ENCODE measurements at regions not wholly inside any gene's neighbourhood (a gene's known extent, or its start where the extent isn't known, plus 50 kb on each side); places are given as distances from the start of the nearest gene placed in this dataset.

GRCh38 chr17:59469786-59470485 is 95.5 kb upstream of the DHX40 start:
- Histone ChIP-seq H4K20me1 (ENCODE audit: insufficient read depth, low read length) (no peaks in the 10 kb centered on the region), H3K79me2 (ENCODE audit: insufficient read depth, low read length) (no peaks in the 10 kb centered on the region), H3K36me3 (replicated peaks in 1 of 2; ENCODE audit: control insufficient read depth in 1 of 2, insufficient read depth in 2 of 2, low read length in 2 of 2) (no peaks in the 10 kb centered on the region), H3K4me2 (ENCODE audit: low read depth, low read length) (peak overlapping the region; percentile 54), H2AFZ (ENCODE audit: low read length) (no peak overlapping the region), H3K9me3 (ENCODE audit: low read length) (no peaks in the 10 kb centered on the region), H3K9ac (ENCODE audit: insufficient read depth, low read depth, low read length) (no peak overlapping the region; the same call in 1 of the 2 replicates), H3K27me3 (ENCODE audit: control insufficient read depth in 1 of 2, insufficient read depth in 2 of 2, low read length in 2 of 2) (no peaks in the 10 kb centered on the region), H3K4me3 (replicated peaks in 1 of 3; ENCODE audit: insufficient read depth in 1 of 3, low read depth in 2 of 3, low read length in 3 of 3) (peak overlapping the region in 1 of 3 experiments; percentile 28; a peak in 1 of 6 replicates), H3K4me1 (ENCODE audit: insufficient read depth, low read length) (peaks cover 70% of the 10 kb centered on the region), H3K27ac (ENCODE audit: extremely low read length, insufficient read depth, low read length) (peak overlapping the region; percentile 70)
- intact Hi-C loops (cut with micrococcal nuclease; ENCODE audit: unreplicated experiment), result no loop called here
- WGBS (ENCODE audit: low lambda C conversion rate), result 40% methylated on average over 8 of the region's 8 CpGs
- FAIRE-seq (peak; percentile 100), ATAC-seq (peak; percentile 85), DNase-seq (ENCODE audit: low spot score) (peak; percentile 100)
- ChIA-PET POLR2A (interaction anchor here (0.6 to 1.0 kb wide), 4 partner anchors 9 to 102 kb away, joined by 3 to 7 read pairs (median 3); no protein-coding TSS in a partner anchor), CTCF (ENCODE audit: low intra/inter-chr PET ratio, low total read pairs) (no interaction called here)
- in situ Hi-C loops (cut with HindIII; ENCODE audit: extremely low pct_ligation_motif_present, low pct_unique_long_range_greater_than_20kb), result no loop called here
- BruUV-seq (replicated peaks), result no TSS peak
- 0 out of 2 replicates have a peak, but pooled peaks have one; percentile 47 for TF ChIP-seq ZNF24 (IDR thresholded peaks at IDR 0.05)
- peak; percentile 97 for TF ChIP-seq BCL6 (CRISPR knock-in tag; IDR thresholded peaks at IDR 0.05)
- 0 out of 2 replicates have a peak, but pooled peaks have one; percentile 75 for TF ChIP-seq ZBTB25 (CRISPR knock-in tag; IDR thresholded peaks at IDR 0.05)
- TF ChIP-seq ETS1 (CRISPR knock-in tag; IDR thresholded peaks at IDR 0.05), result no peak
- TF ChIP-seq POLR2AphosphoS2 (IDR thresholded peaks at IDR 0.05; ENCODE audit: low read depth, low read length), result no peak
- TF ChIP-seq AGO2 (optimal IDR thresholded peaks at IDR 0.05; ENCODE audit: low read depth, low read length), result no peak
- TF ChIP-seq FOXK2 (IDR thresholded peaks at IDR 0.05), result peak; percentile 76; the same call in 1 of the 2 replicates
- TF ChIP-seq ZNF768 (CRISPR knock-in tag; IDR thresholded peaks at IDR 0.05), result no peak
- no peak for TF ChIP-seq ZNF597 (CRISPR knock-in tag; IDR thresholded peaks at IDR 0.05)
- TF ChIP-seq IKZF1 (IDR thresholded peaks at IDR 0.05), result no peak
- no peak for TF ChIP-seq FIP1L1 (IDR thresholded peaks at IDR 0.05; ENCODE audit: borderline replicate concordance, insufficient read depth, low read depth, low read length)
- no peak for TF ChIP-seq ATAD3A (CRISPR knock-in tag; IDR thresholded peaks at IDR 0.05)
- no peak for TF ChIP-seq ZNF660 (CRISPR knock-in tag; IDR thresholded peaks at IDR 0.05; ENCODE audit: borderline replicate concordance, low read depth)
- no peak for TF ChIP-seq CERS6 (CRISPR knock-in tag; IDR thresholded peaks at IDR 0.05)
- TF ChIP-seq CREBL2 (CRISPR knock-in tag; IDR thresholded peaks at IDR 0.05; ENCODE audit: borderline replicate concordance), result no peak
- no peak for TF ChIP-seq ZSCAN30 (CRISPR knock-in tag; IDR thresholded peaks at IDR 0.05)
- peak; percentile 74; the same call in 1 of the 2 replicates for TF ChIP-seq THAP7 (CRISPR knock-in tag; IDR thresholded peaks at IDR 0.05)
- TF ChIP-seq SAFB2 (CRISPR knock-in tag; IDR thresholded peaks at IDR 0.05; ENCODE audit: borderline replicate concordance, low read depth), result no peak
- TF ChIP-seq ZNF570 (CRISPR knock-in tag; IDR thresholded peaks at IDR 0.05; ENCODE audit: borderline replicate concordance), result no peak
- no peak for TF ChIP-seq MTA3 (CRISPR knock-in tag; IDR thresholded peaks at IDR 0.05)
